RWPE1 (cell line): ENCODE measurements at regions not wholly inside any gene's neighbourhood (a gene's known extent, or its start where the extent isn't known, plus 50 kb on each side); places are given as distances from the start of the nearest gene placed in this dataset.

Experiments
- CTCF ChIA-PET: fragments of 350-600 bp; sonication (Branson Sonifier 250); formaldehyde crosslinking; extraction: SDS; loops from one replicate; lab custom pipeline; 2021; lab: Yijun Ruan, JAX
- POLR2A ChIA-PET: fragments of 400-600 bp; formaldehyde crosslinking; extraction: SDS; loops from one replicate; lab custom pipeline; 2020; ENCODE audit warnings: antibody characterized with exemption; ENCODE audit not compliant: low non-redundant PET; lab: Yijun Ruan, JAX
- DNase-seq: peaks from one replicate; pipeline ENCODE4 v3.0.0; 2012; ENCODE audit warnings: low spot score
- H3K27ac ChIP-seq: fragments of 450-650 bp; 2 replicates; pipeline ENCODE4 v1.5.1; 2017
- CTCF ChIP-seq: fragments of 450-650 bp; conservative IDR thresholded peaks from 2 replicates; pipeline ENCODE4 v1.5.1; 2017; ENCODE audit warnings: low read depth, mild to moderate bottlenecking

GRCh38 chr7:21167942-21168341 lies 259.9 kb upstream of the SP4 start:
- ChIA-PET POLR2A (no interaction called here), CTCF (no interaction called here)
- H3K27ac ChIP-seq: no peak overlapping the region
- no peak for DNase-seq
- TF ChIP-seq CTCF: no peak

GRCh38 chr7:21169667-21170580 lies 258.0 kb upstream of the SP4 start:
- CTCF ChIA-PET: no interaction called here
- no peak for TF ChIP-seq CTCF

GRCh38 chr7:21172800-21173199 lies 255.1 kb upstream of the SP4 start:
- no peak overlapping the region for H3K27ac ChIP-seq
- ChIA-PET POLR2A (no interaction called here), CTCF (no interaction called here)
- TF ChIP-seq CTCF: no peak
- DNase-seq: no peak

More at GRCh38 chr7:21169667-21170580, 258.0 kb upstream of the SP4 start:
- POLR2A ChIA-PET: no interaction called here
- no peak overlapping the region for H3K27ac ChIP-seq
- peak; percentile 72 for DNase-seq

GRCh38 chr7:21173436-21173835 lies 254.4 kb upstream of the SP4 start:
- no peak for TF ChIP-seq CTCF
- H3K27ac ChIP-seq: no peak overlapping the region
- ChIA-PET POLR2A (no interaction called here), CTCF (interaction anchor here (0.5 kb wide), 1 partner anchor 182 kb away, joined by 3 read pairs; no protein-coding TSS in a partner anchor)
- DNase-seq: no peak

GRCh38 chr7:21175714-21176113 lies 252.2 kb upstream of the SP4 start:
- ChIA-PET POLR2A (no interaction called here), CTCF (no interaction called here)
- DNase-seq: no peak
- no peak for TF ChIP-seq CTCF
- H3K27ac ChIP-seq: no peak overlapping the region

GRCh38 chr7:21184942-21185652 lies 242.8 kb upstream of the SP4 start:
- TF ChIP-seq CTCF: no peak
- H3K27ac ChIP-seq: no peak overlapping the region
- CTCF ChIA-PET: interaction anchor here (0.6 to 0.7 kb wide), 2 partner anchors 8 to 105 kb away, joined by 4 read pairs; no protein-coding TSS in a partner anchor
- no peak for DNase-seq
- POLR2A ChIA-PET: no interaction called here
